Liver (tissue), 3 donors: ENCODE measurements at regions not wholly inside any gene's neighbourhood (a gene's known extent, or its start where the extent isn't known, plus 50 kb on each side); places are given as distances from the start of the nearest gene placed in this dataset.

Experiments
- ATF3 ChIP-seq: IDR thresholded peaks from 2 replicates; pipeline ENCODE4 v1.6.1; 2016; ENCODE audit warnings: antibody characterized with exemption
- CTCF ChIP-seq: fragments of 150-350 bp; IDR thresholded peaks from 2 replicates; pipeline ENCODE4 v1.5.1; 2017; ENCODE audit warnings: improper control_type of control experiment, low read depth, low read length; ENCODE audit not compliant: missing input control
- EGR1 ChIP-seq, 2 donors: IDR thresholded peaks; 2 replicates each; pipeline ENCODE4 v1.6.1; 2016 to 2018; ENCODE audit warnings: antibody characterized with exemption in 2 of 2, low read depth in 2 of 2
- GABPA ChIP-seq, 2 donors: IDR thresholded peaks in 1 of 2; conservative IDR thresholded peaks in 1 of 2; 2 replicates each; pipeline ENCODE4 v1.6.1; 2016; ENCODE audit warnings: antibody characterized with exemption in 2 of 2, mild to moderate bottlenecking in 1 of 2, moderate library complexity in 1 of 2
- HNF4G ChIP-seq: IDR thresholded peaks from 2 replicates; pipeline ENCODE4 v1.6.1; 2016; ENCODE audit warnings: antibody characterized with exemption
- MAX ChIP-seq: IDR thresholded peaks from 2 replicates; pipeline ENCODE4 v1.6.1; 2016; ENCODE audit warnings: antibody characterized with exemption
- RAD21 ChIP-seq, 2 donors: IDR thresholded peaks; 2 replicates each; pipeline ENCODE4 v1.6.1; 2016; ENCODE audit warnings: antibody characterized with exemption in 2 of 2, mild to moderate bottlenecking in 2 of 2
- TAF1 ChIP-seq: conservative IDR thresholded peaks from 2 replicates; pipeline ENCODE4 v1.6.1; 2016; ENCODE audit warnings: antibody characterized with exemption, mild to moderate bottlenecking
- YY1 ChIP-seq: IDR thresholded peaks from 2 replicates; pipeline ENCODE4 v1.6.1; 2016; ENCODE audit warnings: antibody characterized with exemption, mild to moderate bottlenecking
- TF ChIP-seq, protein P1 (sequence below): IDR thresholded peaks from 2 replicates; pipeline ENCODE4 v1.6.1; 2016; ENCODE audit warnings: antibody characterized with exemption, mild to moderate bottlenecking
- donor health status: healthy.
- donor health status: healthy.

DNA sequence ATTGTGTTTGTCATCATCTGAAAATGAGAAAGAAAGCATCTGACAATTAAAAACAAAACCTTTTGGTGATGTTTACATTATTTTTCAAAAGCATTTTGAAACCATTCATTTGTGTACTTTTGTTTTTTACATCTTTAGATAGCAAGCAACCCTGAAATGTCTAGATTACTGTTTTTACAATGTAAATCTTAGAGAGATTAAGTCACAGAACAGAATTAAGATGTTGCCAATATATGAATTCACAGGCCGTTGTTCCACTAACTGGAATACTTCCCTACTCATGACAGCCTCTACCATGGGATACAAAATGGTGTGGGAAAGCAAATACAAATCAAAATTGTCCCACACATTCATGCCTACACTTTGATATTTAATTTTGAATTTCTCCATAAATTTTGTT is 480.0 kb upstream of the ZEB2 start:
- TF ChIP-seq YY1, result no peak
- TF ChIP-seq TAF1, result no peak
- TF ChIP-seq CTCF, result no peak
- TF ChIP-seq GABPA (IDR thresholded peaks at IDR 0.05 in 1 of 2, conservative IDR thresholded peaks at IDR 0.05 in 1 of 2), result no peak
- TF ChIP-seq, protein P1, sequence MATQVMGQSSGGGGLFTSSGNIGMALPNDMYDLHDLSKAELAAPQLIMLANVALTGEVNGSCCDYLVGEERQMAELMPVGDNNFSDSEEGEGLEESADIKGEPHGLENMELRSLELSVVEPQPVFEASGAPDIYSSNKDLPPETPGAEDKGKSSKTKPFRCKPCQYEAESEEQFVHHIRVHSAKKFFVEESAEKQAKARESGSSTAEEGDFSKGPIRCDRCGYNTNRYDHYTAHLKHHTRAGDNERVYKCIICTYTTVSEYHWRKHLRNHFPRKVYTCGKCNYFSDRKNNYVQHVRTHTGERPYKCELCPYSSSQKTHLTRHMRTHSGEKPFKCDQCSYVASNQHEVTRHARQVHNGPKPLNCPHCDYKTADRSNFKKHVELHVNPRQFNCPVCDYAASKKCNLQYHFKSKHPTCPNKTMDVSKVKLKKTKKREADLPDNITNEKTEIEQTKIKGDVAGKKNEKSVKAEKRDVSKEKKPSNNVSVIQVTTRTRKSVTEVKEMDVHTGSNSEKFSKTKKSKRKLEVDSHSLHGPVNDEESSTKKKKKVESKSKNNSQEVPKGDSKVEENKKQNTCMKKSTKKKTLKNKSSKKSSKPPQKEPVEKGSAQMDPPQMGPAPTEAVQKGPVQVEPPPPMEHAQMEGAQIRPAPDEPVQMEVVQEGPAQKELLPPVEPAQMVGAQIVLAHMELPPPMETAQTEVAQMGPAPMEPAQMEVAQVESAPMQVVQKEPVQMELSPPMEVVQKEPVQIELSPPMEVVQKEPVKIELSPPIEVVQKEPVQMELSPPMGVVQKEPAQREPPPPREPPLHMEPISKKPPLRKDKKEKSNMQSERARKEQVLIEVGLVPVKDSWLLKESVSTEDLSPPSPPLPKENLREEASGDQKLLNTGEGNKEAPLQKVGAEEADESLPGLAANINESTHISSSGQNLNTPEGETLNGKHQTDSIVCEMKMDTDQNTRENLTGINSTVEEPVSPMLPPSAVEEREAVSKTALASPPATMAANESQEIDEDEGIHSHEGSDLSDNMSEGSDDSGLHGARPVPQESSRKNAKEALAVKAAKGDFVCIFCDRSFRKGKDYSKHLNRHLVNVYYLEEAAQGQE, result no peak
- TF ChIP-seq ATF3, result no peak
- TF ChIP-seq HNF4G, result no peak
- TF ChIP-seq EGR1 (IDR thresholded peaks at IDR 0.05; ENCODE audit: low read depth in 2 of 2), result no peak
- TF ChIP-seq MAX, result no peak
- TF ChIP-seq RAD21 (IDR thresholded peaks at IDR 0.05), result no peak
